ENCODE measurements at regions not wholly inside any gene's neighbourhood (a gene's known extent, or its start where the extent isn't known, plus 50 kb on each side); places are given as distances from the start of the nearest gene placed in this dataset.

DNA sequence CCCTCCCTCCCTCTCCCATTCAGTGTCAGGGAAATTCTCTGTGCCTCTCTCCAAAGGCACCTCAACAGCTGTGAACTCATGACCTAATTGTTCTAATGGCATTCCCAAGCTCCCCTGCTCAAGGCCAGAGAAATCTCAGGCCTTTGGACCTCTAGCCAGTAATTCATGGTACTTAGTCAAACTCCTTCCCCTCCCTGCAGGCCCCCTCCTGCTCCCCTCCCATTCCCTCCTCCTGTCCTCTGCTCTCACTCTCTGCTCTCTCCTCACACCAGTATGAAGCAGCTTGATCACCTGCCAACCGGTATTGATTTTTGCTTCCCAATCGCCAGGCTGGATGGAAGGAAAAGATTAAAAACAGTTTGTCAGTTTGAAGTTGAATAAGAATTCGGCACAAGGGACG lies 370.5 kb upstream of the PBX1 start:
- TF ChIP-seq, protein P1, sequence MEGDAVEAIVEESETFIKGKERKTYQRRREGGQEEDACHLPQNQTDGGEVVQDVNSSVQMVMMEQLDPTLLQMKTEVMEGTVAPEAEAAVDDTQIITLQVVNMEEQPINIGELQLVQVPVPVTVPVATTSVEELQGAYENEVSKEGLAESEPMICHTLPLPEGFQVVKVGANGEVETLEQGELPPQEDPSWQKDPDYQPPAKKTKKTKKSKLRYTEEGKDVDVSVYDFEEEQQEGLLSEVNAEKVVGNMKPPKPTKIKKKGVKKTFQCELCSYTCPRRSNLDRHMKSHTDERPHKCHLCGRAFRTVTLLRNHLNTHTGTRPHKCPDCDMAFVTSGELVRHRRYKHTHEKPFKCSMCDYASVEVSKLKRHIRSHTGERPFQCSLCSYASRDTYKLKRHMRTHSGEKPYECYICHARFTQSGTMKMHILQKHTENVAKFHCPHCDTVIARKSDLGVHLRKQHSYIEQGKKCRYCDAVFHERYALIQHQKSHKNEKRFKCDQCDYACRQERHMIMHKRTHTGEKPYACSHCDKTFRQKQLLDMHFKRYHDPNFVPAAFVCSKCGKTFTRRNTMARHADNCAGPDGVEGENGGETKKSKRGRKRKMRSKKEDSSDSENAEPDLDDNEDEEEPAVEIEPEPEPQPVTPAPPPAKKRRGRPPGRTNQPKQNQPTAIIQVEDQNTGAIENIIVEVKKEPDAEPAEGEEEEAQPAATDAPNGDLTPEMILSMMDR (IDR thresholded peaks at IDR 0.05), result no peak
- no peak for TF ChIP-seq POLR2A (IDR thresholded peaks at IDR 0.05)

Measured in upper lobe of left lung (tissue), 4 donors.